22Rv1 (cell line): ENCODE measurements at regions not wholly inside any gene's neighbourhood (a gene's known extent, or its start where the extent isn't known, plus 50 kb on each side); places are given as distances from the start of the nearest gene placed in this dataset.
"Not testable (repeated sequence)": the region's sequence is repeated elsewhere in the genome, so short reads cannot be mapped to it uniquely, and the experiment has no call there.

Source experiments
- H3K27ac ChIP-seq: fragments of 450-650 bp; 2 replicates; pipeline ENCODE4 v1.5.1; 2017
- CTCF ChIP-seq: fragments of 450-650 bp; IDR thresholded peaks from 2 replicates; pipeline ENCODE4 v1.5.1; 2017; ENCODE audit warnings: mild to moderate bottlenecking
- ZFX ChIP-seq: fragments of 450-650 bp; IDR thresholded peaks from 2 replicates; pipeline ENCODE4 v1.6.1; 2017; ENCODE audit warnings: antibody characterized with exemption, borderline replicate concordance

- TF ChIP-seq ZFX: no peak
- no peak overlapping the region for H3K27ac ChIP-seq
Observed at GRCh38 chr13:33665626-33666175, 152.2 kb upstream of the RFC3 start.

GRCh38 chr13:33671560-33671959, 146.4 kb upstream of the RFC3 start:
- TF ChIP-seq CTCF: no peak
- TF ChIP-seq ZFX: no peak

GRCh38 chr13:33672022-33672421, 145.9 kb upstream of the RFC3 start:
- not testable (repeated sequence) for H3K27ac ChIP-seq

More at GRCh38 chr13:33671560-33671959, 146.4 kb upstream of the RFC3 start:
- no peak overlapping the region for H3K27ac ChIP-seq

- peak overlapping the region; percentile 37; the same call in 1 of the 2 replicates for H3K27ac ChIP-seq
- TF ChIP-seq ZFX (no peak), CTCF (no peak)
Observed at GRCh38 chr13:33676045-33676989, 141.6 kb upstream of the RFC3 start.

- TF ChIP-seq ZFX: no peak
- TF ChIP-seq CTCF: no peak
- no peak overlapping the region for H3K27ac ChIP-seq
Observed at GRCh38 chr13:33677215-33677614, 140.7 kb upstream of the RFC3 start.

- no peak for TF ChIP-seq CTCF
- no peak overlapping the region for H3K27ac ChIP-seq
Observed at GRCh38 chr13:33678084-33678483, 139.9 kb upstream of the RFC3 start.

- TF ChIP-seq ZFX (no peak), CTCF (no peak)
- H3K27ac ChIP-seq: no peak overlapping the region
Observed at GRCh38 chr13:33678906-33679657, 138.9 kb upstream of the RFC3 start.

GRCh38 chr13:33679658-33680012, 138.3 kb upstream of the RFC3 start:
- H3K27ac ChIP-seq: no peak overlapping the region

More at GRCh38 chr13:33679658-33680012, 138.3 kb upstream of the RFC3 start:
- no peak for TF ChIP-seq CTCF
- no peak for TF ChIP-seq ZFX
